Activated CD4-positive, alpha-beta memory T cell treated with anti-CD3 and anti-CD28 coated beads, Interleukin-2, amount 10 ng/mL, durations not matched to agents 7 days and 5 days (primary cell): ENCODE measurements at regions not wholly inside any gene's neighbourhood (a gene's known extent, or its start where the extent isn't known, plus 50 kb on each side); places are given as distances from the start of the nearest gene placed in this dataset.

Experiments used
- CTCF ChIA-PET: fragments of 350-600 bp; sonication (Branson Sonifier 250); formaldehyde crosslinking; loops from one replicate; lab custom pipeline; 2021; ENCODE audit warnings: antibody characterized with exemption, inconsistent platforms; lab: Charles Lee
- POLR2A ChIA-PET: fragments of 350-600 bp; sonication (Branson Sonifier 250); formaldehyde crosslinking; loops from one replicate; lab custom pipeline; 2021; ENCODE audit warnings: antibody characterized with exemption; lab: Charles Lee
- DNase-seq: peaks from one replicate; pipeline ENCODE4 v3.0.0-alpha.2; 2020
- H3K27ac Mint-ChIP-seq: one replicate; pipeline ENCODE4 v1.8.0; 2021; ENCODE audit warnings: mild to moderate bottlenecking, mixed read lengths
- H3K27me3 Mint-ChIP-seq: one replicate; pipeline ENCODE4 v1.8.0; 2021; ENCODE audit warnings: mixed read lengths
- H3K36me3 Mint-ChIP-seq: one replicate; pipeline ENCODE4 v1.8.0; 2021; ENCODE audit warnings: low read depth, mixed read lengths
- H3K4me1 Mint-ChIP-seq: one replicate; pipeline ENCODE4 v1.8.0; 2021; ENCODE audit warnings: mixed read lengths
- H3K4me3 Mint-ChIP-seq: one replicate; pipeline ENCODE4 v1.8.0; 2021; ENCODE audit warnings: mild to moderate bottlenecking, mixed read lengths
- H3K9me3 Mint-ChIP-seq: one replicate; pipeline ENCODE4 v1.8.0; 2021; ENCODE audit warnings: mixed read lengths

- Mint-ChIP-seq H3K27me3 (no peaks in the 10 kb centered on the region), H3K36me3 (no peaks in the 10 kb centered on the region), H3K4me1 (no peaks in the 10 kb centered on the region), H3K9me3 (peaks cover 3% of the 10 kb centered on the region), H3K4me3 (no peak overlapping the region), H3K27ac (no peak overlapping the region)
- DNase-seq = no peak
- ChIA-PET POLR2A (no interaction called here), CTCF (no interaction called here)
Observed at GRCh38 chr17:34782271-34782670, 179.0 kb downstream of the CCT6B start.

GRCh38 chr17:34781571-34782108, 179.6 kb downstream of the CCT6B start:
- CTCF ChIA-PET = no interaction called here
- Mint-ChIP-seq H3K27me3 (no peaks in the 10 kb centered on the region), H3K9me3 (peaks cover 3% of the 10 kb centered on the region), H3K36me3 (no peaks in the 10 kb centered on the region), H3K4me1 (no peaks in the 10 kb centered on the region), H3K27ac (no peak overlapping the region), H3K4me3 (no peak overlapping the region)
- POLR2A ChIA-PET = no interaction called here
- DNase-seq = no peak

GRCh38 chr17:34781071-34781470, 180.2 kb downstream of the CCT6B start:
- Mint-ChIP-seq H3K4me3 (no peak overlapping the region), H3K36me3 (no peaks in the 10 kb centered on the region), H3K27ac (no peak overlapping the region), H3K9me3 (peaks cover 3% of the 10 kb centered on the region), H3K27me3 (no peaks in the 10 kb centered on the region), H3K4me1 (no peaks in the 10 kb centered on the region)
- ChIA-PET CTCF (no interaction called here), POLR2A (no interaction called here)
- no peak for DNase-seq

- CTCF ChIA-PET = no interaction called here
- Mint-ChIP-seq H3K4me1 (no peaks in the 10 kb centered on the region), H3K27me3 (no peaks in the 10 kb centered on the region), H3K36me3 (no peaks in the 10 kb centered on the region), H3K4me3 (no peak overlapping the region), H3K27ac (no peak overlapping the region), H3K9me3 (peaks cover 3% of the 10 kb centered on the region)
- POLR2A ChIA-PET = no interaction called here
- DNase-seq = no peak
Observed at GRCh38 chr17:34780438-34780837, 180.8 kb downstream of the CCT6B start.

GRCh38 chr17:34776456-34777443, 184.5 kb downstream of the CCT6B start:
- no peaks in the 10 kb centered on the region for H3K36me3 Mint-ChIP-seq
- ChIA-PET CTCF (no interaction called here), POLR2A (no interaction called here)
- DNase-seq = no peak
- no peaks in the 10 kb centered on the region for H3K4me1 Mint-ChIP-seq
- H3K27ac Mint-ChIP-seq = no peak overlapping the region
- peaks cover 10% of the 10 kb centered on the region for H3K27me3 Mint-ChIP-seq
- H3K9me3 Mint-ChIP-seq = peaks cover 3% of the 10 kb centered on the region
- H3K4me3 Mint-ChIP-seq = no peak overlapping the region

- POLR2A ChIA-PET = no interaction called here
- no peaks in the 10 kb centered on the region for H3K9me3 Mint-ChIP-seq
- CTCF ChIA-PET = no interaction called here
- peaks cover 19% of the 10 kb centered on the region for H3K27me3 Mint-ChIP-seq
- DNase-seq = no peak
- H3K4me1 Mint-ChIP-seq = no peaks in the 10 kb centered on the region
- no peak overlapping the region for H3K4me3 Mint-ChIP-seq
- H3K27ac Mint-ChIP-seq = no peak overlapping the region
- H3K36me3 Mint-ChIP-seq = no peaks in the 10 kb centered on the region
Observed at GRCh38 chr17:34773036-34773435, 188.2 kb downstream of the CCT6B start.

DNA sequence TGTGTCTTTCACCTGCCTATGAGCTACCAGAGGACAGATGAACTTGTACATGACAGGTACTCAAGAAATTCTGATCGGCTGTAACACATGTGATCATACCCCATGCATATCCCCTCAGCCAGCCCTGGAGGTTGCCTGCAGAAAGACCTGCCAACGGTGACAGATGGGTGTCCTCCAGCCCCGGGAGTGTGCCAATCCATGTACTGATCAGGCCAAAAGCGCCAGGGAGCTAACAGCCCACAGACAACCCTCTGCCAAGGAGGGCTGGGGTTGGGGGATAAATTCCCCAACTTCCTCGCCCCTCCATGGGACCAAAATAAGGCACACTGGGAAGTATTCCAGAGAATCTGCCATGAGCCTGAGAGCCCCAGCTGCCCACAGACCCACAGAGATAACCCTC, 189.4 kb downstream of the CCT6B start:
- CTCF ChIA-PET = no interaction called here
- Mint-ChIP-seq H3K27ac (no peak overlapping the region), H3K36me3 (no peaks in the 10 kb centered on the region), H3K4me3 (no peak overlapping the region), H3K27me3 (peaks cover 19% of the 10 kb centered on the region), H3K4me1 (no peaks in the 10 kb centered on the region), H3K9me3 (no peaks in the 10 kb centered on the region)
- DNase-seq = no peak
- POLR2A ChIA-PET = no interaction called here

DNA sequence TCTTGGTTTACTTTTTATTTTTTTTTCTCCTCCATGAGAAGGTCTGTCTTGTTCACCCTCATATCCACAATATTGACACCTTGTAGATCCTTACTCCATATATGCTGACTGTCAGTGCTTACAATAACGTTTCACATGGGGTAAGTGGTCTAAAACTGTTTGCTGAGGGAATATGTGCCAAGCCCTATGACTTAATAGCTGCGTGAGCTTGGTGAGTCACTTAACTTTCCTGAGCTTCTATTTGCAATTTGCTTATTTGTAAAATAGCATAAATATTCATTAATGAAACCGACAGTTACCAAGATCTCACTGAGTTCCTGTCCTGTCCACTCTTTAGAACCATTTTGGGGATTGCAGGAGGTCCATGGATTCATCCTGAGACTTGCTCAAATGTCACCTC, 190.7 kb downstream of the CCT6B start:
- Mint-ChIP-seq H3K9me3 (no peaks in the 10 kb centered on the region), H3K27ac (no peak overlapping the region), H3K27me3 (peaks cover 21% of the 10 kb centered on the region), H3K4me1 (no peaks in the 10 kb centered on the region), H3K36me3 (no peaks in the 10 kb centered on the region), H3K4me3 (no peak overlapping the region)
- POLR2A ChIA-PET = no interaction called here
- DNase-seq = no peak
- CTCF ChIA-PET = no interaction called here

DNA sequence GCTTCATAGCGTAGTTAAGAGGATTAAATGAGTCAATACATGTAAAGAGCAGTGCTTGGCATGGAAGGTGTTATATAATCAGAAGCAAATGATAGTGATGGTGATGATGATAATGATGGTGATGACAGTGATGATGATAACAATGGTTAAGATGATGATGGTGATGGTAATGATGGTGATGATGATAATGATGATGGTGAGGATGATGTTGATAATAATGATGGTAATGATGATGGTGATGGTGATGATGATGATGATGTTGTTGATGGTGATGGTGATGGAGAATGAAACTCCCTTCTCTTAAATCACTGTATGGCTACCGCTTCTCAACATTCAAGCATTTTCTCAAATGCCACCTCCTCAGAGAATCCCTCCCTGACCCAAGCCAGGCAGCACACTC, 190.5 kb downstream of the TMEM132E start:
- no peak for DNase-seq
- ChIA-PET POLR2A (no interaction called here), CTCF (no interaction called here)
- no peaks in the 10 kb centered on the region for H3K4me1 Mint-ChIP-seq
- no peaks in the 10 kb centered on the region for H3K9me3 Mint-ChIP-seq
- H3K27me3 Mint-ChIP-seq = peaks cover 21% of the 10 kb centered on the region
- no peak overlapping the region for H3K4me3 Mint-ChIP-seq
- no peak overlapping the region for H3K27ac Mint-ChIP-seq
- no peaks in the 10 kb centered on the region for H3K36me3 Mint-ChIP-seq

- no peaks in the 10 kb centered on the region for H3K36me3 Mint-ChIP-seq
- no peak for DNase-seq
- no peak overlapping the region for H3K27ac Mint-ChIP-seq
- H3K27me3 Mint-ChIP-seq = peaks cover 25% of the 10 kb centered on the region
- no peak overlapping the region for H3K4me3 Mint-ChIP-seq
- POLR2A ChIA-PET = no interaction called here
- no peaks in the 10 kb centered on the region for H3K4me1 Mint-ChIP-seq
- CTCF ChIA-PET = no interaction called here
- H3K9me3 Mint-ChIP-seq = no peaks in the 10 kb centered on the region
Observed at GRCh38 chr17:34769049-34769448, 189.7 kb downstream of the TMEM132E start.

DNA sequence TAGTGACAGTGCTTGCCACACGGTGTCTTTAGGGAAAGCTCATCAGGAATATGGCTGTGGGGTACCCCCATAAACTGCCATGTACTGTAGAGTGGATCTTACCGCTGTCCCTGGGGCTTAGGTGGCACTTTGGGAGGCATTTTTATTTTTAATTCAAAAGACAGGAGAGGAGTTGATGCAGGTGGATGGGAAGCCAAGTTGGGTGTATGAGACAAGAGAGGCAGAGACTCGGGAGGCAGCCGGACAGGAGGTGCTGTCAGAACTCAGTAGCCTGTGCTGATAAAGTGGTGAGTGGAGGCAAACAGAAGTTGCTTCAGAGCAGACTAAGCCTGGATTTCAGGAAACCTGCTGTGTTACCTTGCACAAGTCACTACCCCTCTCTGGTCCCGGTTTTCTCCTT, 185.9 kb downstream of the TMEM132E start:
- Mint-ChIP-seq H3K4me3 (no peak overlapping the region), H3K27me3 (peaks cover 27% of the 10 kb centered on the region), H3K9me3 (no peaks in the 10 kb centered on the region), H3K4me1 (no peaks in the 10 kb centered on the region), H3K27ac (no peak overlapping the region), H3K36me3 (no peaks in the 10 kb centered on the region)
- DNase-seq = no peak
- CTCF ChIA-PET = no interaction called here
- POLR2A ChIA-PET = no interaction called here

- DNase-seq = no peak
- Mint-ChIP-seq H3K4me3 (no peak overlapping the region), H3K4me1 (no peaks in the 10 kb centered on the region), H3K36me3 (no peaks in the 10 kb centered on the region), H3K9me3 (no peaks in the 10 kb centered on the region), H3K27ac (no peak overlapping the region), H3K27me3 (peaks cover 22% of the 10 kb centered on the region)
- CTCF ChIA-PET = no interaction called here
- POLR2A ChIA-PET = no interaction called here
Observed at GRCh38 chr17:34764716-34765115, 185.3 kb downstream of the TMEM132E start.

- DNase-seq = no peak
- ChIA-PET CTCF (no interaction called here), POLR2A (no interaction called here)
- no peaks in the 10 kb centered on the region for H3K4me1 Mint-ChIP-seq
- H3K36me3 Mint-ChIP-seq = no peaks in the 10 kb centered on the region
- no peak overlapping the region for H3K4me3 Mint-ChIP-seq
- no peaks in the 10 kb centered on the region for H3K9me3 Mint-ChIP-seq
- peaks cover 22% of the 10 kb centered on the region for H3K27me3 Mint-ChIP-seq
- H3K27ac Mint-ChIP-seq = no peak overlapping the region
Observed at GRCh38 chr17:34763728-34764665, 184.6 kb downstream of the TMEM132E start.
